IMR-90 (cell line): ENCODE measurements at regions not wholly inside any gene's neighbourhood (a gene's known extent, or its start where the extent isn't known, plus 50 kb on each side); places are given as distances from the start of the nearest gene placed in this dataset.

ENCODE experiments used
- ATAC-seq: fragments of 200-7000 bp; cut with Tn5 transposase; 2 replicates; pipeline ENCODE4 v1.9.1; 2020; ENCODE audit warnings: low read depth, mild to moderate bottlenecking, moderate library complexity
- BruUV-seq: library from RNA; stranded (reverse); fragments of 400-500 nt; replicated peaks from 2 replicates; lab custom pipeline; 2021; lab: Mats Ljungman, UMichigan
- CTCF ChIA-PET: fragments of 300-600 bp; formaldehyde crosslinking; extraction: SDS; loops from one replicate; lab custom pipeline; 2021; ENCODE audit warnings: antibody characterized with exemption; lab: Yijun Ruan, JAX
- POLR2A ChIA-PET: fragments of 300-600 bp; sonication (Branson Sonifier 250); formaldehyde crosslinking; loops from one replicate; lab custom pipeline; 2022; ENCODE audit warnings: antibody characterized with exemption; ENCODE audit not compliant: unreplicated experiment; lab: Charles Lee
- DNase-seq: peaks from one replicate; pipeline ENCODE4 v3.0.0; 2013
- H2AFZ ChIP-seq: replicated peaks from 2 replicates; pipeline ENCODE3; 2013; ENCODE audit warnings: low read length, mild to moderate bottlenecking; ENCODE audit not compliant: poor library complexity
- H2AK5ac ChIP-seq: 2 replicates; pipeline ENCODE4 v1.6.1; 2013; ENCODE audit warnings: low read depth, low read length, inconsistent platforms
- H2AK9ac ChIP-seq: replicated peaks from 2 replicates; pipeline ENCODE3; 2013; ENCODE audit warnings: mild to moderate bottlenecking, low read depth, low read length, moderate library complexity; ENCODE audit not compliant: poor library complexity
- H2BK120ac ChIP-seq: 2 replicates; pipeline ENCODE4 v1.6.1; 2013; ENCODE audit warnings: low read depth, low read length, inconsistent platforms
- H2BK15ac ChIP-seq: 3 replicates; pipeline ENCODE4 v1.6.1; 2013; ENCODE audit warnings: low read depth, low read length, inconsistent platforms
- H2BK20ac ChIP-seq: 2 replicates; pipeline ENCODE4 v1.6.1; 2013; ENCODE audit warnings: low read depth, mild to moderate bottlenecking, inconsistent platforms, low read length, moderate library complexity
- H2BK5ac ChIP-seq: 2 replicates; pipeline ENCODE4 v1.6.1; 2013; ENCODE audit warnings: mild to moderate bottlenecking, low read depth, low read length, inconsistent platforms; ENCODE audit not compliant: poor library complexity, severe bottlenecking
- H3K14ac ChIP-seq: replicated peaks from 2 replicates; pipeline ENCODE4 v1.6.1; 2013; ENCODE audit warnings: low read depth, low read length, inconsistent platforms
- H3K18ac ChIP-seq: 2 replicates; pipeline ENCODE4 v1.6.1; 2013; ENCODE audit warnings: low read depth, low read length, control low read depth
- H3K23ac ChIP-seq: 2 replicates; pipeline ENCODE4 v1.6.1; 2013; ENCODE audit warnings: low read depth, low read length, inconsistent platforms
- H3K27ac ChIP-seq: 2 replicates; pipeline ENCODE4 v1.5.1; 2013; ENCODE audit warnings: mild to moderate bottlenecking, control low read depth, low read length; ENCODE audit not compliant: insufficient read depth
- H3K27me3 ChIP-seq: 2 replicates; pipeline ENCODE4 v1.6.1; 2013; ENCODE audit warnings: low read length; ENCODE audit not compliant: control insufficient read depth, insufficient read depth
- H3K36me3 ChIP-seq: 2 replicates; pipeline ENCODE4 v1.6.1; 2013; ENCODE audit warnings: low read length, mixed read lengths; ENCODE audit not compliant: control insufficient read depth, insufficient read depth
- H3K4ac ChIP-seq: 2 replicates; pipeline ENCODE4 v1.6.1; 2013; ENCODE audit warnings: low read depth, low read length, inconsistent platforms
- H3K4me1 ChIP-seq: 2 replicates; pipeline ENCODE4 v1.6.1; 2013; ENCODE audit warnings: low read length, mixed read lengths; ENCODE audit not compliant: control insufficient read depth, insufficient read depth
- H3K4me2 ChIP-seq: 2 replicates; pipeline ENCODE4 v1.6.1; 2013; ENCODE audit warnings: low read depth, mild to moderate bottlenecking, control low read depth, low read length, moderate library complexity
- H3K4me3 ChIP-seq: 2 replicates; pipeline ENCODE4 v1.5.1; 2013; ENCODE audit warnings: low read depth, mild to moderate bottlenecking, control low read depth, low read length, moderate library complexity; ENCODE audit not compliant: insufficient read depth
- H3K56ac ChIP-seq: 2 replicates; pipeline ENCODE4 v1.6.1; 2013; ENCODE audit warnings: low read length, inconsistent platforms; ENCODE audit not compliant: insufficient read depth; ENCODE audit errors: extremely low read depth
- H3K79me1 ChIP-seq, 2 experiments: 2 replicates each; pipeline ENCODE4 v1.6.1; 2013; ENCODE audit warnings: low read length in 2 of 2, inconsistent platforms in 1 of 2, low read depth in 1 of 2
- H3K9ac ChIP-seq: 2 replicates; pipeline ENCODE4 v1.6.1; 2013; ENCODE audit warnings: low read depth, low read length, control low read depth
- H3K9me1 ChIP-seq: 2 replicates; pipeline ENCODE4 v1.6.1; 2013; ENCODE audit warnings: low read length, inconsistent platforms; ENCODE audit not compliant: insufficient read depth
- H3K9me3 ChIP-seq: 2 replicates; pipeline ENCODE4 v1.6.1; 2013; ENCODE audit warnings: low read length; ENCODE audit not compliant: control insufficient read depth, insufficient read depth
- H4K20me1 ChIP-seq: 2 replicates; pipeline ENCODE4 v1.6.1; 2013; ENCODE audit warnings: low read length, inconsistent platforms; ENCODE audit not compliant: insufficient read depth
- H4K5ac ChIP-seq: 2 replicates; pipeline ENCODE4 v1.6.1; 2013; ENCODE audit warnings: mild to moderate bottlenecking, low read depth, low read length, control low read depth
- H4K8ac ChIP-seq, 2 experiments: 2 replicates each; pipeline ENCODE4 v1.6.1; 2013; ENCODE audit warnings: low read depth in 2 of 2, low read length in 2 of 2, control low read depth in 1 of 2, inconsistent platforms in 1 of 2
- H4K91ac ChIP-seq: 2 replicates; pipeline ENCODE4 v1.6.1; 2013; ENCODE audit warnings: low read depth, low read length, inconsistent platforms; ENCODE audit not compliant: insufficient read depth
- BHLHE40 ChIP-seq: fragments of 150-350 bp; IDR thresholded peaks from 2 replicates; pipeline ENCODE4 v1.6.1; 2016; ENCODE audit warnings: mild to moderate bottlenecking, low read depth, low read length
- CEBPB ChIP-seq: IDR thresholded peaks from 2 replicates; pipeline ENCODE4 v1.6.1; 2012; ENCODE audit warnings: low read depth, low read length, improper control_type of control experiment
- ELK1 ChIP-seq: fragments of 150-350 bp; IDR thresholded peaks from 2 replicates; pipeline ENCODE4 v1.6.1; 2016; ENCODE audit warnings: low read depth, mild to moderate bottlenecking, low read length, moderate library complexity, borderline replicate concordance
- FOS ChIP-seq: fragments of 150-350 bp; IDR thresholded peaks from 2 replicates; pipeline ENCODE4 v1.6.1; 2016; ENCODE audit warnings: low read depth, low read length
- MAFK ChIP-seq: IDR thresholded peaks from 2 replicates; pipeline ENCODE4 v1.6.1; 2012; ENCODE audit warnings: low read depth, low read length, improper control_type of control experiment
- MAZ ChIP-seq: IDR thresholded peaks from 2 replicates; pipeline ENCODE4 v1.6.1; 2012; ENCODE audit warnings: low read depth, mild to moderate bottlenecking, low read length, improper control_type of control experiment, moderate library complexity, borderline replicate concordance
- MXI1 ChIP-seq: IDR thresholded peaks from 2 replicates; pipeline ENCODE4 v1.6.1; 2012; ENCODE audit warnings: low read depth, mild to moderate bottlenecking, low read length, moderate library complexity, borderline replicate concordance
- NFE2L2 ChIP-seq: fragments of 150-350 bp; IDR thresholded peaks from 2 replicates; pipeline ENCODE4 v1.6.1; 2016; ENCODE audit warnings: low read depth, mild to moderate bottlenecking, low read length
- RAD21 ChIP-seq: IDR thresholded peaks from 2 replicates; pipeline ENCODE4 v1.6.1; 2012; ENCODE audit warnings: low read length, improper control_type of control experiment
- RCOR1 ChIP-seq: IDR thresholded peaks from 2 replicates; pipeline ENCODE4 v1.6.1; 2012; ENCODE audit warnings: mild to moderate bottlenecking, low read length, improper control_type of control experiment; ENCODE audit not compliant: insufficient replicate concordance
- RFX5 ChIP-seq: IDR thresholded peaks from 2 replicates; pipeline ENCODE4 v1.8.0; 2012; ENCODE audit warnings: low read depth, mild to moderate bottlenecking, low read length, moderate library complexity
- SMC3 ChIP-seq: fragments of 150-350 bp; IDR thresholded peaks from 2 replicates; pipeline ENCODE4 v1.6.1; 2016; ENCODE audit warnings: low read depth, mild to moderate bottlenecking, antibody characterized with exemption, low read length, moderate library complexity
- USF2 ChIP-seq: fragments of 150-350 bp; IDR thresholded peaks from 2 replicates; pipeline ENCODE4 v1.6.1; 2017; ENCODE audit warnings: mild to moderate bottlenecking, antibody characterized with exemption, low read length, low read depth
- WGBS, 2 experiments: methylation state at CpG; one replicate each; pipeline versions ENCODE4 v1.1.5 to v1.1.7; 2013; ENCODE audit warnings: missing lambda C conversion rate in 2 of 2; ENCODE audit not compliant: insufficient read length in 1 of 2; ENCODE audit errors: extremely low coverage in 2 of 2; 5-methylcytosine and 5-hydroxymethylcytosine counted together
- dilution Hi-C: fragments of 300-500 bp; cut with HindIII; formaldehyde crosslinking; loops from one replicate; pipeline ENCODE4 v1.14.3; 2018; ENCODE audit warnings: low sequenced_read_pairs; ENCODE audit not compliant: unreplicated experiment
- in situ Hi-C: fragments of 300-500 bp; cut with MboI; formaldehyde crosslinking; loops from 3 replicates; pipeline ENCODE4 v1.14.3; 2019; ENCODE audit warnings: low sequenced_read_pairs, inconsistent platforms, mixed read lengths
- intact Hi-C: fragments of 100-400 bp; cut with micrococcal nuclease; formaldehyde crosslinking; loops from 2 replicates; pipeline ENCODE4 v1.10.0; 2022

- H3K9ac ChIP-seq: no peak overlapping the region
- H3K4me3 ChIP-seq: no peak overlapping the region
- H3K9me1 ChIP-seq: no peaks in the 10 kb centered on the region
- H4K91ac ChIP-seq: no peak overlapping the region
- H2AFZ ChIP-seq: no peak overlapping the region
- H3K79me1 ChIP-seq: no peaks in the 10 kb centered on the region
- WGBS, 2 experiments: no CpG with 5 or more reads among the region's 2 CpGs
- H3K9me3 ChIP-seq: peaks cover 3% of the 10 kb centered on the region; the same call in 1 of the 2 replicates
- intact Hi-C loops: no loop called here
- H3K18ac ChIP-seq: no peak overlapping the region
- H2AK5ac ChIP-seq: no peak overlapping the region
- ATAC-seq (no peak), DNase-seq (no peak)
- no peak overlapping the region for H2BK20ac ChIP-seq
- H3K27ac ChIP-seq: no peak overlapping the region
- no peak overlapping the region for H4K5ac ChIP-seq
- H2BK120ac ChIP-seq: no peak overlapping the region
- ChIA-PET POLR2A (no interaction called here), CTCF (no interaction called here)
- no TSS peak for BruUV-seq
- no peak overlapping the region for H4K8ac ChIP-seq
- no peak overlapping the region for H3K23ac ChIP-seq
- no peak overlapping the region for H3K4me2 ChIP-seq
- H2AK9ac ChIP-seq: no peak overlapping the region
- no peak overlapping the region for H2BK15ac ChIP-seq
- H3K4ac ChIP-seq: no peak overlapping the region
- dilution Hi-C loops: no loop called here
- H3K27me3 ChIP-seq: no peaks in the 10 kb centered on the region
- no peak overlapping the region for H2BK5ac ChIP-seq
- H3K4me1 ChIP-seq: no peaks in the 10 kb centered on the region
- H3K14ac ChIP-seq: no peak overlapping the region
- in situ Hi-C loops: no loop called here
- no peaks in the 10 kb centered on the region for H4K20me1 ChIP-seq
- H3K56ac ChIP-seq: no peak overlapping the region
- TF ChIP-seq FOS: no peak
- no peak for TF ChIP-seq BHLHE40
- TF ChIP-seq ELK1: no peak
- TF ChIP-seq MXI1: no peak
- TF ChIP-seq SMC3: no peak
- no peak for TF ChIP-seq RAD21
- no peak for TF ChIP-seq RFX5
- TF ChIP-seq RCOR1: no peak
- no peak for TF ChIP-seq NFE2L2
- TF ChIP-seq CEBPB: no peak
- TF ChIP-seq USF2: no peak
- no peak for TF ChIP-seq MAFK
- no peak for TF ChIP-seq MAZ
- no peaks in the 10 kb centered on the region for H3K36me3 ChIP-seq
These were observed 458.9 kb upstream of the STXBP6 start for GRCh38 chr14:25508845-25509244.
